GM12892 (cell line): ENCODE measurements at regions not wholly inside any gene's neighbourhood (a gene's known extent, or its start where the extent isn't known, plus 50 kb on each side); places are given as distances from the start of the nearest gene placed in this dataset.

Experiments
- POLR2A ChIP-seq: IDR thresholded peaks from 2 replicates; pipeline ENCODE4 v1.6.1; 2011; ENCODE audit warnings: low read depth, low read length, control low read depth
- POLR2AphosphoS5 ChIP-seq: IDR thresholded peaks from 2 replicates; pipeline ENCODE4 v1.6.1; 2011; ENCODE audit warnings: low read depth, low read length, control low read depth
- TAF1 ChIP-seq: IDR thresholded peaks from 2 replicates; pipeline ENCODE4 v1.6.1; 2011; ENCODE audit warnings: low read depth, mild to moderate bottlenecking, control low read depth, low read length, borderline replicate concordance

GRCh38 chr20:10864076-10864672, 190.4 kb upstream of the JAG1 start:
- no peak for TF ChIP-seq POLR2A
- no peak for TF ChIP-seq TAF1
- TF ChIP-seq POLR2AphosphoS5: no peak
